ENCODE measurements at regions not wholly inside any gene's neighbourhood (a gene's known extent, or its start where the extent isn't known, plus 50 kb on each side); places are given as distances from the start of the nearest gene placed in this dataset.
A peak's percentile ranks its signal among the peaks of the same experiment; 100 is the strongest.
"Not testable (repeated sequence)": the region's sequence is repeated elsewhere in the genome, so short reads cannot be mapped to it uniquely, and the experiment has no call there.

GRCh38 chr17:5898406-5898805 is 171.8 kb upstream of the WSCD1 start:
- no peak for DNase-seq (ENCODE audit: low read depth, low spot score)

GRCh38 chr17:5899496-5900195 is 170.5 kb upstream of the WSCD1 start:
- DNase-seq (ENCODE audit: low read depth, low spot score): no peak

- no peak for DNase-seq (ENCODE audit: low read depth, low spot score)
These were observed 168.4 kb upstream of the WSCD1 start for GRCh38 chr17:5901731-5902130.

GRCh38 chr17:5902181-5903140 is 167.7 kb upstream of the WSCD1 start:
- DNase-seq (ENCODE audit: low read depth, low spot score): no peak

- no peak for DNase-seq (ENCODE audit: low read depth, low spot score)
These were observed 158.3 kb upstream of the WSCD1 start for GRCh38 chr17:5911919-5912318.

GRCh38 chr17:5913032-5913531 is 157.1 kb upstream of the WSCD1 start:
- no peak for DNase-seq (ENCODE audit: low read depth, low spot score)

GRCh38 chr17:5913641-5914040 is 156.5 kb upstream of the WSCD1 start:
- no peak for DNase-seq (ENCODE audit: low read depth, low spot score)

- no peak for DNase-seq (ENCODE audit: low read depth, low spot score)
These were observed 154.8 kb upstream of the WSCD1 start for GRCh38 chr17:5915337-5915736.

GRCh38 chr17:5919089-5919488 is 151.1 kb upstream of the WSCD1 start:
- DNase-seq (ENCODE audit: low read depth, low spot score): no peak

GRCh38 chr17:5921512-5922282 is 148.5 kb upstream of the WSCD1 start:
- peak; percentile 84 for DNase-seq (ENCODE audit: low read depth, low spot score)

GRCh38 chr17:5922476-5922875 is 147.7 kb upstream of the WSCD1 start:
- DNase-seq (ENCODE audit: low read depth, low spot score): no peak

GRCh38 chr17:5929721-5930120 is 140.5 kb upstream of the WSCD1 start:
- DNase-seq (ENCODE audit: low read depth, low spot score): no peak

GRCh38 chr17:5930555-5930954 is 139.6 kb upstream of the WSCD1 start:
- DNase-seq (ENCODE audit: low read depth, low spot score): not testable (repeated sequence)

GRCh38 chr17:5931616-5932015 is 138.6 kb upstream of the WSCD1 start:
- DNase-seq (ENCODE audit: low read depth, low spot score): peak; percentile 63

- no peak for DNase-seq (ENCODE audit: low read depth, low spot score)
These were observed 136.7 kb upstream of the WSCD1 start for GRCh38 chr17:5933430-5933829.

GRCh38 chr17:5941258-5941657 is 128.9 kb upstream of the WSCD1 start:
- DNase-seq (ENCODE audit: low read depth, low spot score): no peak

GRCh38 chr17:5942687-5943086 is 127.5 kb upstream of the WSCD1 start:
- no peak for DNase-seq (ENCODE audit: low read depth, low spot score)

- DNase-seq (ENCODE audit: low read depth, low spot score): no peak
These were observed 126.9 kb upstream of the WSCD1 start for GRCh38 chr17:5943232-5943631.

GRCh38 chr17:5943982-5944381 is 126.2 kb upstream of the WSCD1 start:
- DNase-seq (ENCODE audit: low read depth, low spot score): no peak

GRCh38 chr17:5947701-5948180 is 122.4 kb upstream of the WSCD1 start:
- DNase-seq (ENCODE audit: low read depth, low spot score): no peak

GRCh38 chr17:5948811-5949210 is 121.4 kb upstream of the WSCD1 start:
- DNase-seq (ENCODE audit: low read depth, low spot score): no peak

GRCh38 chr17:5950878-5951277 is 119.3 kb upstream of the WSCD1 start:
- DNase-seq (ENCODE audit: low read depth, low spot score): no peak

Data from astrocyte of the hippocampus (primary cell).